Calu3 (cell line): ENCODE measurements at regions not wholly inside any gene's neighbourhood (a gene's known extent, or its start where the extent isn't known, plus 50 kb on each side); places are given as distances from the start of the nearest gene placed in this dataset.

Experiments
- BruUV-seq: library from RNA; stranded (reverse); fragments of 400-500 nt; replicated peaks from 2 replicates; lab custom pipeline; 2021; lab: Mats Ljungman, UMichigan
- CTCF ChIA-PET: fragments of 300-600 bp; sonication (Branson Sonifier 250); formaldehyde crosslinking; loops from one replicate; lab custom pipeline; 2022; ENCODE audit warnings: antibody characterized with exemption; lab: Charles Lee
- DNase-seq: peaks from one replicate; pipeline ENCODE4 v3.0.0; 2022
- H3K27ac Mint-ChIP-seq: one replicate; pipeline ENCODE4 v1.8.0; 2022; ENCODE audit warnings: mixed read lengths; ENCODE audit not compliant: unreplicated experiment
- H3K27me3 Mint-ChIP-seq: one replicate; pipeline ENCODE4 v1.8.0; 2022; ENCODE audit warnings: mixed read lengths; ENCODE audit not compliant: unreplicated experiment
- H3K36me3 Mint-ChIP-seq: one replicate; pipeline ENCODE4 v1.8.0; 2022; ENCODE audit warnings: mild to moderate bottlenecking, moderate library complexity, mixed read lengths; ENCODE audit not compliant: insufficient read depth, unreplicated experiment
- H3K4me1 Mint-ChIP-seq: one replicate; pipeline ENCODE4 v1.8.0; 2022; ENCODE audit warnings: mild to moderate bottlenecking, low read depth, mixed read lengths; ENCODE audit not compliant: unreplicated experiment
- H3K4me3 Mint-ChIP-seq: one replicate; pipeline ENCODE4 v1.8.0; 2022; ENCODE audit warnings: mild to moderate bottlenecking, low read depth, moderate library complexity, mixed read lengths; ENCODE audit not compliant: unreplicated experiment
- H3K9me3 Mint-ChIP-seq: one replicate; pipeline ENCODE4 v1.8.0; 2022; ENCODE audit warnings: low read depth, mixed read lengths; ENCODE audit not compliant: unreplicated experiment
- CTCF ChIP-seq: fragments of 200-600 bp; IDR thresholded peaks from one replicate; pipeline ENCODE4 v1.8.0; 2022; ENCODE audit warnings: antibody characterized with exemption; ENCODE audit not compliant: unreplicated experiment
- intact Hi-C: fragments of 100-400 bp; cut with micrococcal nuclease; formaldehyde crosslinking; loops from one replicate; pipeline ENCODE4 v1.10.0; 2022; ENCODE audit not compliant: unreplicated experiment

GRCh38 chr2:121102941-121103340 lies 182.1 kb downstream of the TFCP2L1 start:
- intact Hi-C loops, result no loop called here
- Mint-ChIP-seq H3K36me3 (no peaks in the 10 kb centered on the region), H3K27ac (no peak overlapping the region), H3K4me3 (no peak overlapping the region), H3K9me3 (no peaks in the 10 kb centered on the region), H3K27me3 (no peaks in the 10 kb centered on the region), H3K4me1 (no peaks in the 10 kb centered on the region)
- DNase-seq, result no peak
- no TSS peak for BruUV-seq
- no peak for TF ChIP-seq CTCF
- CTCF ChIA-PET, result no interaction called here

- Mint-ChIP-seq H3K4me3 (no peak overlapping the region), H3K36me3 (no peaks in the 10 kb centered on the region), H3K4me1 (no peaks in the 10 kb centered on the region), H3K9me3 (no peaks in the 10 kb centered on the region), H3K27me3 (no peaks in the 10 kb centered on the region), H3K27ac (no peak overlapping the region)
- TF ChIP-seq CTCF, result no peak
- DNase-seq, result no peak
- CTCF ChIA-PET, result interaction anchor here (0.6 kb wide), 2 partner anchors 12 to 190 kb away, joined by 4 read pairs; no protein-coding TSS in a partner anchor
- intact Hi-C loops, result no loop called here
- no TSS peak for BruUV-seq
Observed at GRCh38 chr2:121103960-121104359, 181.0 kb downstream of the TFCP2L1 start.

GRCh38 chr2:121104721-121105141 lies 180.3 kb downstream of the TFCP2L1 start:
- no peaks in the 10 kb centered on the region for H3K9me3 Mint-ChIP-seq
- no peaks in the 10 kb centered on the region for H3K36me3 Mint-ChIP-seq
- BruUV-seq, result no TSS peak
- no peaks in the 10 kb centered on the region for H3K27me3 Mint-ChIP-seq
- CTCF ChIA-PET, result no interaction called here
- no peak for TF ChIP-seq CTCF
- H3K4me3 Mint-ChIP-seq, result no peak overlapping the region
- peaks cover 7% of the 10 kb centered on the region for H3K4me1 Mint-ChIP-seq
- intact Hi-C loops, result no loop called here
- no peak overlapping the region for H3K27ac Mint-ChIP-seq
- DNase-seq, result no peak

GRCh38 chr2:121110924-121111323 lies 174.1 kb downstream of the TFCP2L1 start:
- H3K27me3 Mint-ChIP-seq, result peaks cover 22% of the 10 kb centered on the region
- no TSS peak for BruUV-seq
- no peak for DNase-seq
- H3K9me3 Mint-ChIP-seq, result peaks cover 3% of the 10 kb centered on the region
- no peak for TF ChIP-seq CTCF
- CTCF ChIA-PET, result no interaction called here
- peaks cover 12% of the 10 kb centered on the region for H3K4me1 Mint-ChIP-seq
- intact Hi-C loops, result no loop called here
- no peak overlapping the region for H3K27ac Mint-ChIP-seq
- no peak overlapping the region for H3K4me3 Mint-ChIP-seq
- no peaks in the 10 kb centered on the region for H3K36me3 Mint-ChIP-seq
